NCI-H774 (cell line): ENCODE measurements at regions not wholly inside any gene's neighbourhood (a gene's known extent, or its start where the extent isn't known, plus 50 kb on each side); places are given as distances from the start of the nearest gene placed in this dataset.

Experiments
- DNase-seq: peaks from one replicate; lab custom pipeline; 2025; lab: John Stamatoyannopoulos, UW

DNA sequence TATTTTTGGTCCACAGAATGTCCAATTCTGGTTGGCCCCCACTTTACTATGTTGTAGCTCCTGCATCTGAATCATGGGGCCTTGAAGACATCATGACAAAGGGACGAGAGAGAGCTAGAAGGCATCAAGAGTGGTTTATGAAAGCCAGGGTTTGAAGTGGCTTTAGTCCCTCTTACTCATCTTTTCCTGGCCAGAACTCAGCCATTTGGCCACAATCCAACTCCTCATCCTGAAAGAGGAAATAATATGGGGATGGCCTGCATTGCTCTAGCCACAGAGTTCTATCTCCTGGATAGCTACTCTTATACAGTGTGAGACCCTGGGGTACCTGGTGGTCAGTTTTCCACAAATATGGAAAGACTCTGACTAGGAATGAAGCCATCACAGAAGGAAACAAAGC is 418.9 kb downstream of the XPNPEP1 start:
- DNase-seq = no peak

GRCh38 chr10:109487691-109488090 is 435.6 kb downstream of the XPNPEP1 start:
- DNase-seq = no peak

DNA sequence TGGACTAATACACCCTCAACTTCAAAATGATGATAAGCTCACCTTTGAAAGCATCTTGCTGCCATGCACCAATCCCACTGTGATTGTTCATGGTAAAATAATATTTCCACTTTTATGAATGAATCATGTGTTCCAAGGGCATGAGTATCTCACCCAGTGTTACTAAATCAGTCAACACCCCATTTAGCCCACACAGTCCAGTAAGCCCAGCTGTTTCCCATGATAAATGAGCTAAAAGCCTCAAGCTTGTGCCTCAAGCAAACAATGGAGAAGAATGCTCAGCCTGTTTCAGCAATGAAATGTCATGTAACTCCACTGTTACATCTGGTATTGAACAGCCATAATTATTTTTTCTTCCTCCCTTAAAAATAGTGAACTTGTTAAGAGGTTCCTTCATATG is 442.5 kb downstream of the XPNPEP1 start:
- no peak for DNase-seq

DNA sequence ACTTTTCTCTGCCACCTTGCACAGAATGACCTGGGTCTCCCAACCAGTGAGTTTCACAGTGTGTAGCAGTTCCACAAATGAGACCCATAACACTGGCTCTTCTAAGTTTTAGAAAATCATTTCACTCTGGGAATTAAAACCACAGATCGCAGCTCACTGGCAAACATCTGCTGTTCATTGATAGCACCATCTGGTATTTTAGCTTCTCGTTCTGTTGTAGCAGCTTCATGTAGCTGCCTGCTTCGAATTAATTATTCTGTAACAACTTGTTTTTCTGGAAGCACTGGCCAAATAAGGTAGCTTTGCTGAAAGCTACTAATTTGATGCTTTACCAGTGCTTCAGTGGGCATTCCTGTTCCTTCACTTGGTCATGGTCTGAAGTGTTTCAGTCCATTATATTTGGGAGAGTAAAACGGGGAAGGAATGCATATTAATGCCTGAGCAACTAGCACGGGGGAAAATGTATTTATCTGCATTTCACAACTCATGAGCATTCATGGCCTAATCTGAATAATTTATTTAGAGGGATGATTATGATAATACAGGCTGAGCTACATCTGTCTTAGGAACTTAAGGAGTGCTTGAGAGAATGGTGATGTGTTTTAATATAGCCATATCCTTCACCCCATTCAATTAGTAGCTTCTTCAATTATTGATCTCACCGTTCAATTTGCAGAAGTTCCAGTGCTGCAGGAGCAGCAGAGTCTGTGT is 447.4 kb downstream of the XPNPEP1 start:
- no peak for DNase-seq

DNA sequence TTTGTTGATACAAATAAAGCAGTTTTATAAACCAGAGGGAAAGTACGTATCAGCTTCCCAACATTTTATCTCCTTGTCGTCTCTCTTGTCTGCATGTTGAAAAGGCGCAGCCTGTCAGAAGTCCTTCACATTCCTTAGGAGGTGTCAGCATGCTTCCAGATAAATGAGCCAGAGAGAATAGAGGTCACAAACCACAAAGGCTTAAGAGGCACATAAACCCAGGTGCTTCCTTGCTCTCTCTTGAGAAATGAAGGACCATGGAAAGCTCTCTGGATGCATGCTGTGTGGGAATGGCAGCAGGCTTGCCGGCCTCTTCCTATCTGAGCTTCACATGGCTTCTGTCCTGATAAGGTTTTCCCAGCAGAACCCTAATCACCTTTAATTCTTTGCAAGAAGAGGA is 448.5 kb downstream of the XPNPEP1 start:
- no peak for DNase-seq

DNA sequence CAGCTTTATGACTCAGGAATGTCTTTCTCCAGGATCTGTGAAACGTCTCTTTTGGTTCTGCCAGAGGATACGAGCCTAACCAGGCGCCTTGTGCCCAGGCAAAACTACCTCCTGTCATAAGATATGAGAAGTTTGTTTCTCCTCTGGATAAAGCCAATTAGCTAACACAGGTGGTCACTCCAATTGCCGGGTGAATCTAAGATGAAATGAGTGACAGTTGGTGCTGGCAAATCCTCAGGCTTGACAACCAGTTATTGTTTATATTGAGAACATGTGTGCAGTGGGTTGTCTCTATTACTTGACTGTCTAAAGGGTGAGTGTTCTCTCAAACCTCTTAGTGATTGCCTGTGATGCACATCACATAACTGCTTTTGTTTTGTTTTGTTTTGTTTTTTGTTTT is 449.1 kb downstream of the XPNPEP1 start:
- no peak for DNase-seq

DNA sequence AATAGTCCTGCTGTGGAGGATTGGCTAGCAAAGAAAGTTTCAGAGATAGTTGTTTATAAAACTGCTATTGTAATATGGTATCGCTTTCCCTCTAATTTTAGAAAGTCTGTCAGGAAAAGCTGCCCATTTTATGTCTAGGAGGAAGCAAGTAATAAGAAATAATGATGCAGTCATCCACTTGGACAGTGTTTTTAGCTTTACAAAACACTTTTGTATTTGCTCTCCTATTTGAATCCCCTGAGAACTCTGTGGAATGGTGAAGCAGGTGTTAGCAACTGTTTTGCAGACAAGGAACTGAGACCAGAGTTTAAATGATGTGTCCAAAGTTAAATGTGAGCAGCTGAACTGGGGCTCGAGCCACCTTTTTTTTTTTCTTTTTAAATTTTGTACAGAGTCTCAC is 455.8 kb downstream of the XPNPEP1 start:
- no peak for DNase-seq

DNA sequence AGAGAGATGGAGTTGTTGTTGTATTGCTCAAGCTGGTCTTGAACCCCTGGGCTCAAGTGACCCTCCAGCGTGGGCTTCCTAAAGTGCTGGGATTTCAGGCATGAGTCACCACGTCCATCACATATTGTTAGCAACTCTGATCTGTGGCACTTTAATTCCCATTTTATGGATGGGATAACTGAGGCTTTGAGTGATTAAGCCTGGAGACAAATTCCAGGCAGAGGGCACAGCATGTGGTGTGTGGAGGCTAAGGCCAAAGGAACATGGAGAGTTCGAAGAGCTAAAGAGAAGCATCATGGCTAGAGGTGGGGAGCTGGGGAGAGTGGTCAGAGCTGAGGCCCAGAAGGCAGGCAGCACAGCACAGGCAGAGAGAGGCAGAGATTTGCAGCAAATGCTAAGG is 458.4 kb downstream of the XPNPEP1 start:
- no peak for DNase-seq

- DNase-seq = no peak
Observed at GRCh38 chr10:109457302-109457638, 466.0 kb downstream of the XPNPEP1 start.

DNA sequence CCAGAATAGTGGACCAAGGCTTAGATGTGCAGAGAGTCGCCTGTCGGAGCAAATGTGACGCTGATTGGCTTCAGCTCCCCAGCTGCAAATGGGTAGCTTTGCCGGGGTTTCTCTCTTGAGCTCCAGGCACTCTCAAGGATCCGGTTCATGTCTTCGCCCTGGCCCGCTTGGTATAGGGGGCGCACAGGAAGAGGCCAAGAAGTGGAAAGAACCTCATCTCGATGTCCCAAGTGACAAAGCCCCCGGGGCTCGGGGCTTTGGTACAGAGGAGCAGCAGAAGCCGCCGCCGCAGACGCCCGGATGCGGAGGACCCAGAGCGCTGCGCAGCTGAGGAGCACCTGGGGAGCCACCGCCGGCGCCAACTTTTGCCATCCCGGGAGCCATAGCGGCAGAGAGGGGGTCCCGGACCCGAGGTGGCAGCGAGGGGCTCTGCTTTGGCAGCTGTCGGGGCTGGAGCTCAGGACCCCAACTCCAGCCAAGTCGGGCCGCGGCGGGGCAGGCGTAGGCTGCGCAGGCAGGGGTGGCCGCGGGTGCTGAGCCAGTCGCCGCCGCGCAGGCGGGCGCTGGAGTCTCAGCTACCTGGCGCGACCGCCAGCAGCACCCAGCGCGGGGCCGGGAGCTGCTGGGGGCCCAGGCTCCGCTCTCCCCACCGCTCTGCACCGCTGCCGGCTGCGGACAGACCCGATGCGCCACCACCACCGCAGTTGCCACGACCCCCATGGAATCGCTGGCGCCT is 466.6 kb downstream of the XPNPEP1 start:
- DNase-seq = no peak

- DNase-seq = no peak
Observed at GRCh38 chr10:109454691-109455090, 468.6 kb downstream of the XPNPEP1 start.

GRCh38 chr10:109451879-109452278 is 471.4 kb downstream of the XPNPEP1 start:
- DNase-seq = no peak

DNA sequence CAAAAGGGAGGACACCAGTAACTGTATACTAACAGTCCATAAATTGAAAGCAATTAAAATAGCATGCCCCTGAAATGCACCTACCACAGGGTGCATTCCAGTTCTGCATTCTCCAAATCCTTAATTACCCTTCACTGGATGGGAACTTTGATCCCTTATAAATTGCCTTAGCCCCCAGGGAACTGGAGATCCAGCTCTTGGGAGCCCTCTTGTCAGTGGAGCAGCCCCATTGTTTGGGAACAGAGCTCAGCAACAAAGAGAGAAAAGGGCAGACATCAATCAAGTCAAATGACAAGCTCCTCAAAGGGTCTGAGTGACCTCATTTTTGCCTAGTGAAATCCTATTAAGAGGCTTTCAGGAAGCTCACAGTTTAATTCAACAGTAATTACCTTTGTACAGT is 472.6 kb downstream of the XPNPEP1 start:
- DNase-seq = peak; percentile 12

DNA sequence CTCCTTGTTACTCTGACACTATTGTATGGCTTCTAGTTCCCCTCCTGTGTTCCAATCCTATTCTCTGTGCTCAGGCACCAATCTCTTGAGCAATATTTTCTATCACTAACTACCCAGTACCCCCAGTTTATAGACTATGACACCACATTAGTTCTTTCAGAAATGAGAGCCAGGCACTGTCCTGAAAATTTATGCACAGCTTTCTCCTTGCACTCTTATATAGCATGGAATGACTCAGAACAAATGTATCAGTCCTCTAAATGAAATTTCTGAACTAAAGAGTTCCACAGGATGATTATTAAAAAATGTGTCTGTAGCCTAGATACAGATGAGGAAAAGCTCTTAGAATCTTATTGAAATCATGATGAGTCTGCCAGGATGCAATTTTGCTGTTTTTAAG is 489.9 kb downstream of the XPNPEP1 start:
- DNase-seq = no peak

GRCh38 chr10:109432281-109432680 is 491.0 kb downstream of the XPNPEP1 start:
- DNase-seq = no peak

DNA sequence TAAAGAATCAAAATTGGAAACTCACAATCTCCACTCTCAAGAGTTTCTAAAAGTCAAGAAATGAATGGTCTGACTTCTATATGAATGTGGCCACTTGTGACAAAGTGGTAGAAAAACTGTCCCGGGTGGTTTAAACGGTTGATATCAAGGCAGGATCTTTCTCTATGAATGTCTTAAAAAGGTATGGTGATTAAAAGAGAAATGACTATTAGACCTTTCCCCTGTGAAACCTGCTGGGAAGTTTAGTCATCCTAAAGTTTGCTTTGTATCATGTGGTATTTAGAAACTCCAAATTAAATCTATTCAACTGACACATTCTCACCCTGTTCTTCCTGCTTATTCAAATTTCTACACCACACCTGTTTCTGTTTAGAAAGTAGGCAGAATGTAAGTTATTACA is 492.5 kb downstream of the XPNPEP1 start:
- DNase-seq = no peak

GRCh38 chr10:109430043-109430760 is 493.1 kb downstream of the XPNPEP1 start:
- no peak for DNase-seq

- no peak for DNase-seq
Observed at GRCh38 chr10:109428775-109429491, 494.4 kb downstream of the XPNPEP1 start.

GRCh38 chr10:109427411-109427810 is 495.9 kb downstream of the XPNPEP1 start:
- DNase-seq = no peak

GRCh38 chr10:109426987-109427386 is 496.3 kb downstream of the XPNPEP1 start:
- DNase-seq = no peak

DNA sequence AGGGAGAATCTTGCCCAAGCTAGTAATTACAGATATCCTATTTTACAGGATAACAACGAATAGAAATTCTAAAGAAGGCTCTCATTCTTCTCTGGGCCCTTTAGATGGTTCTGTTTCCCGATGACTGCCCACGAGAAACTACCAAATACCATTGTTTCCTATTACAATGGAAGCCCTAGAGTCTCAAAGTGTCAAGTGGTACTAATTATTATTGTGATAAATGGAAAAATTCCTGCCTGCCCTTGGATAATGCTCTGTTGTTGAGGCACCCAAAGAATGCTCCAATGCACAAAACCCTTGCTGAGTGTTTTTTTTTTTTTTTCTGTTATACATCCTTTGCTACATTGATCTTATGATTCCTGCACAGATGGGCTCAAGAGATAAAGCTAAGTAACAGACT is 504.5 kb downstream of the XPNPEP1 start:
- DNase-seq = no peak

GRCh38 chr10:109417803-109418202 is 505.5 kb downstream of the XPNPEP1 start:
- no peak for DNase-seq

- no peak for DNase-seq
Observed at GRCh38 chr10:109412353-109412752, 511.0 kb downstream of the XPNPEP1 start.
